ENCODE measurements at regions not wholly inside any gene's neighbourhood (a gene's known extent, or its start where the extent isn't known, plus 50 kb on each side); places are given as distances from the start of the nearest gene placed in this dataset.

GRCh38 chr10:62512732-62513475, 138.7 kb downstream of the ZNF365 start:
- TF ChIP-seq CTCF (conservative IDR thresholded peaks at IDR 0.05 in 1 of 2, IDR thresholded peaks at IDR 0.05 in 1 of 2; ENCODE audit: extremely low read depth in 1 of 2, insufficient read depth in 1 of 2, low read depth in 1 of 2, low read length in 2 of 2) (no peak), EZH2 (IDR thresholded peaks at IDR 0.05; ENCODE audit: borderline replicate concordance, low read length) (no peak)
